KMS-11 (cell line): ENCODE measurements at regions not wholly inside any gene's neighbourhood (a gene's known extent, or its start where the extent isn't known, plus 50 kb on each side); places are given as distances from the start of the nearest gene placed in this dataset.

Experiments
- H2AFZ ChIP-seq: fragments of 200-600 bp; sonication (generic); 2 replicates; pipeline ENCODE4 v1.6.1; 2016; ENCODE audit warnings: antibody characterized with exemption, mixed run types, low read depth
- H3K27ac ChIP-seq: fragments of 200-600 bp; sonication (generic); 2 replicates; pipeline ENCODE4 v1.6.1; 2016; ENCODE audit warnings: mild to moderate bottlenecking, mixed run types
- H3K27me3 ChIP-seq: fragments of 200-600 bp; sonication (generic); 2 replicates; pipeline ENCODE4 v1.6.1; 2017; ENCODE audit warnings: mild to moderate bottlenecking, low read depth, mixed run types, moderate library complexity; ENCODE audit not compliant: insufficient read depth
- H3K36me3 ChIP-seq: fragments of 200-600 bp; sonication (generic); 2 replicates; pipeline ENCODE4 v1.6.1; 2017; ENCODE audit warnings: mild to moderate bottlenecking, mixed run types; ENCODE audit not compliant: insufficient read depth
- H3K4me1 ChIP-seq: fragments of 200-600 bp; sonication (generic); 2 replicates; pipeline ENCODE4 v1.6.1; 2016; ENCODE audit warnings: mild to moderate bottlenecking, low read depth, mixed run types; ENCODE audit not compliant: poor library complexity, severe bottlenecking
- H3K4me2 ChIP-seq: fragments of 200-600 bp; sonication (generic); 2 replicates; pipeline ENCODE4 v1.7.0; 2016; ENCODE audit warnings: mild to moderate bottlenecking, mixed run types
- H3K4me3 ChIP-seq: fragments of 200-600 bp; sonication (generic); IDR thresholded peaks from 2 replicates; pipeline ENCODE4 v1.6.1; 2017; ENCODE audit warnings: low read depth, low read length, mixed read lengths; ENCODE audit not compliant: insufficient read depth
- H3K79me2 ChIP-seq: fragments of 200-600 bp; sonication (generic); 2 replicates; pipeline ENCODE4 v1.6.1; 2016; ENCODE audit warnings: low read depth, mixed run types; ENCODE audit not compliant: insufficient read depth
- H3K9ac ChIP-seq: fragments of 200-600 bp; sonication (generic); 2 replicates; pipeline ENCODE4 v1.6.1; 2016; ENCODE audit warnings: mild to moderate bottlenecking, mixed run types
- H4K20me1 ChIP-seq: fragments of 200-600 bp; sonication (generic); 2 replicates; pipeline ENCODE4 v1.6.1; 2016; ENCODE audit warnings: mild to moderate bottlenecking, mixed run types; ENCODE audit not compliant: insufficient read depth
- CTCF ChIP-seq: fragments of 200-600 bp; sonication (generic); conservative IDR thresholded peaks from 2 replicates; pipeline ENCODE4 v1.6.1; 2017; ENCODE audit warnings: low read depth, mild to moderate bottlenecking, antibody characterized with exemption, low read length, moderate library complexity, mixed read lengths

- Histone ChIP-seq H3K27me3 (no peaks in the 10 kb centered on the region), H4K20me1 (no peaks in the 10 kb centered on the region), H3K27ac (no peak overlapping the region), H3K4me1 (no peaks in the 10 kb centered on the region), H3K4me3 (no peak overlapping the region), H3K9ac (no peak overlapping the region), H3K4me2 (no peak overlapping the region), H3K36me3 (no peaks in the 10 kb centered on the region), H3K79me2 (no peaks in the 10 kb centered on the region), H2AFZ (no peak overlapping the region)
- no peak for TF ChIP-seq CTCF
These were observed 999.5 kb downstream of the JRKL start for GRCh38 chr11:97389270-97389669.

GRCh38 chr11:97398246-97398645 lies 1008.4 kb downstream of the JRKL start:
- no peak for TF ChIP-seq CTCF
- H3K4me3 ChIP-seq: no peak overlapping the region
- no peaks in the 10 kb centered on the region for H3K27me3 ChIP-seq
- no peaks in the 10 kb centered on the region for H3K79me2 ChIP-seq
- no peaks in the 10 kb centered on the region for H4K20me1 ChIP-seq
- no peak overlapping the region for H3K4me2 ChIP-seq
- H3K9ac ChIP-seq: no peak overlapping the region
- H3K27ac ChIP-seq: no peak overlapping the region
- no peaks in the 10 kb centered on the region for H3K4me1 ChIP-seq
- H3K36me3 ChIP-seq: no peaks in the 10 kb centered on the region
- H2AFZ ChIP-seq: no peak overlapping the region

- no peaks in the 10 kb centered on the region for H3K36me3 ChIP-seq
These were observed 1019.3 kb downstream of the JRKL start for GRCh38 chr11:97409141-97409540.

GRCh38 chr11:97414801-97415200 lies 1025.0 kb downstream of the JRKL start:
- no peak overlapping the region for H3K4me3 ChIP-seq
- H4K20me1 ChIP-seq: no peaks in the 10 kb centered on the region
- H3K9ac ChIP-seq: no peak overlapping the region
- no peak overlapping the region for H3K27ac ChIP-seq
- H3K4me1 ChIP-seq: no peaks in the 10 kb centered on the region
- TF ChIP-seq CTCF: no peak
- no peaks in the 10 kb centered on the region for H3K36me3 ChIP-seq
- H2AFZ ChIP-seq: no peak overlapping the region
- no peak overlapping the region for H3K4me2 ChIP-seq
- no peaks in the 10 kb centered on the region for H3K79me2 ChIP-seq
- no peaks in the 10 kb centered on the region for H3K27me3 ChIP-seq

More at GRCh38 chr11:97409141-97409540, 1019.3 kb downstream of the JRKL start:
- H3K4me1 ChIP-seq: no peaks in the 10 kb centered on the region
- H3K27ac ChIP-seq: no peak overlapping the region
- H3K4me3 ChIP-seq: no peak overlapping the region
- H3K27me3 ChIP-seq: no peaks in the 10 kb centered on the region
- TF ChIP-seq CTCF: no peak
- H3K79me2 ChIP-seq: no peaks in the 10 kb centered on the region
- no peak overlapping the region for H3K4me2 ChIP-seq
- no peak overlapping the region for H3K9ac ChIP-seq
- H4K20me1 ChIP-seq: no peaks in the 10 kb centered on the region
- no peak overlapping the region for H2AFZ ChIP-seq

GRCh38 chr11:97419729-97420128 lies 1029.9 kb downstream of the JRKL start:
- no peak overlapping the region for H3K9ac ChIP-seq
- no peaks in the 10 kb centered on the region for H3K4me1 ChIP-seq
- H3K27ac ChIP-seq: no peak overlapping the region
- no peak overlapping the region for H3K4me2 ChIP-seq
- no peak for TF ChIP-seq CTCF
- no peak overlapping the region for H2AFZ ChIP-seq
- no peaks in the 10 kb centered on the region for H3K36me3 ChIP-seq
- no peaks in the 10 kb centered on the region for H4K20me1 ChIP-seq
- H3K27me3 ChIP-seq: no peaks in the 10 kb centered on the region
- no peaks in the 10 kb centered on the region for H3K79me2 ChIP-seq
- H3K4me3 ChIP-seq: no peak overlapping the region
